Nephron progenitor cell (in vitro differentiated cells): ENCODE measurements at regions not wholly inside any gene's neighbourhood (a gene's known extent, or its start where the extent isn't known, plus 50 kb on each side); places are given as distances from the start of the nearest gene placed in this dataset.

Experiments used
- DNase-seq: peaks from one replicate; pipeline ENCODE4 v3.0.0; 2021
- H3K27ac Mint-ChIP-seq: 2 replicates; pipeline ENCODE4 v1.8.0; 2021; ENCODE audit warnings: mild to moderate bottlenecking, moderate library complexity, mixed read lengths
- H3K27me3 Mint-ChIP-seq: 2 replicates; pipeline ENCODE4 v1.8.0; 2021; ENCODE audit warnings: mild to moderate bottlenecking, low read depth, mixed read lengths; ENCODE audit not compliant: poor library complexity
- H3K36me3 Mint-ChIP-seq: 2 replicates; pipeline ENCODE4 v1.8.0; 2021; ENCODE audit warnings: low read depth, mixed read lengths
- H3K4me1 Mint-ChIP-seq: 2 replicates; pipeline ENCODE4 v1.8.0; 2021; ENCODE audit warnings: mixed read lengths
- H3K4me3 Mint-ChIP-seq: 2 replicates; pipeline ENCODE4 v1.8.0; 2021; ENCODE audit warnings: mild to moderate bottlenecking, moderate library complexity, mixed read lengths
- H3K9me3 Mint-ChIP-seq: 2 replicates; pipeline ENCODE4 v1.8.0; 2021; ENCODE audit warnings: mild to moderate bottlenecking, moderate library complexity, mixed read lengths
- CTCF ChIP-seq: fragments of 200-600 bp; sonication (generic); IDR thresholded peaks from 2 replicates; pipeline ENCODE4 v1.5.0; 2021; ENCODE audit warnings: antibody characterized with exemption

GRCh38 chr1:80023358-80023757 is 1016.8 kb upstream of the ADGRL4 start:
- Mint-ChIP-seq H3K4me1 (no peaks in the 10 kb centered on the region), H3K27ac (no peak overlapping the region), H3K27me3 (no peaks in the 10 kb centered on the region), H3K36me3 (no peaks in the 10 kb centered on the region), H3K9me3 (no peaks in the 10 kb centered on the region), H3K4me3 (no peak overlapping the region)
- no peak for DNase-seq
- TF ChIP-seq CTCF, result no peak

- H3K4me1 Mint-ChIP-seq, result no peaks in the 10 kb centered on the region
- TF ChIP-seq CTCF, result no peak
Observed at GRCh38 chr1:80021891-80022290, 1015.4 kb upstream of the ADGRL4 start.

GRCh38 chr1:80018348-80018747 is 1011.8 kb upstream of the ADGRL4 start:
- Mint-ChIP-seq H3K4me3 (no peak overlapping the region), H3K27ac (no peak overlapping the region), H3K4me1 (no peaks in the 10 kb centered on the region), H3K27me3 (no peaks in the 10 kb centered on the region), H3K9me3 (no peaks in the 10 kb centered on the region), H3K36me3 (no peaks in the 10 kb centered on the region)
- no peak for TF ChIP-seq CTCF
- DNase-seq, result no peak

More at GRCh38 chr1:80021891-80022290, 1015.4 kb upstream of the ADGRL4 start:
- Mint-ChIP-seq H3K4me3 (no peak overlapping the region), H3K27me3 (no peaks in the 10 kb centered on the region), H3K9me3 (no peaks in the 10 kb centered on the region), H3K36me3 (no peaks in the 10 kb centered on the region), H3K27ac (no peak overlapping the region)
- no peak for DNase-seq

- H3K9me3 Mint-ChIP-seq, result no peaks in the 10 kb centered on the region
- no peak for DNase-seq
- no peaks in the 10 kb centered on the region for H3K4me1 Mint-ChIP-seq
- H3K27me3 Mint-ChIP-seq, result no peaks in the 10 kb centered on the region
- H3K27ac Mint-ChIP-seq, result no peak overlapping the region
- no peak for TF ChIP-seq CTCF
- H3K4me3 Mint-ChIP-seq, result no peak overlapping the region
- no peaks in the 10 kb centered on the region for H3K36me3 Mint-ChIP-seq
Observed at GRCh38 chr1:80008934-80009333, 1002.4 kb upstream of the ADGRL4 start.

GRCh38 chr1:80003250-80003649 is 996.7 kb upstream of the ADGRL4 start:
- Mint-ChIP-seq H3K27ac (no peak overlapping the region), H3K4me1 (no peaks in the 10 kb centered on the region), H3K27me3 (no peaks in the 10 kb centered on the region), H3K36me3 (no peaks in the 10 kb centered on the region), H3K4me3 (no peak overlapping the region), H3K9me3 (peaks cover 3% of the 10 kb centered on the region)
- no peak for DNase-seq
- no peak for TF ChIP-seq CTCF

- DNase-seq, result no peak
- Mint-ChIP-seq H3K27me3 (no peaks in the 10 kb centered on the region), H3K4me3 (no peak overlapping the region), H3K27ac (no peak overlapping the region), H3K36me3 (no peaks in the 10 kb centered on the region), H3K9me3 (no peaks in the 10 kb centered on the region), H3K4me1 (no peaks in the 10 kb centered on the region)
- no peak for TF ChIP-seq CTCF
Observed at GRCh38 chr1:79988401-79988800, 981.9 kb upstream of the ADGRL4 start.
